GDM1 (cell line): ENCODE measurements at regions not wholly inside any gene's neighbourhood (a gene's known extent, or its start where the extent isn't known, plus 50 kb on each side); places are given as distances from the start of the nearest gene placed in this dataset.
"Not testable (repeated sequence)": the region's sequence is repeated elsewhere in the genome, so short reads cannot be mapped to it uniquely, and the experiment has no call there.

Experiments
- DNase-seq: peaks from one replicate; lab custom pipeline; 2025; lab: John Stamatoyannopoulos, UW

DNA sequence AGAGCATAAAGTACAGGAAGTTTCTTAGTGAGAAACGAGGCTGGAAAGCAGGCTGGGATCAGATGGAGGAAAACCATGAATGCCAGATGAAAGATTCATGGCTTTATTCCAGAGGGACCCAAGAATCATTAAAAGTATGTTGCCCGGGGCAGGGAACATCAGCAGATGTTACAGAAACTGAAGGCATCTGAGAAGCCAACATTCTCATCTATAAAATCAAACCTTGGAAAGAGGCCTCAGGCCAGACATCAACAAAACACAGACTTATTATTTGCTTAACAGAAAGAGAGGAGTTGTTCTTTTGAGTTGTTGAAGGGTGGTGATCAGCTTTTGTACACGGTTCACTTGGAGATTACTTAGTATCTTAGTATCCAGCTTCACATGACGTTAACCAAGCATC is 543.6 kb downstream of the RFC3 start:
- DNase-seq, result no peak

DNA sequence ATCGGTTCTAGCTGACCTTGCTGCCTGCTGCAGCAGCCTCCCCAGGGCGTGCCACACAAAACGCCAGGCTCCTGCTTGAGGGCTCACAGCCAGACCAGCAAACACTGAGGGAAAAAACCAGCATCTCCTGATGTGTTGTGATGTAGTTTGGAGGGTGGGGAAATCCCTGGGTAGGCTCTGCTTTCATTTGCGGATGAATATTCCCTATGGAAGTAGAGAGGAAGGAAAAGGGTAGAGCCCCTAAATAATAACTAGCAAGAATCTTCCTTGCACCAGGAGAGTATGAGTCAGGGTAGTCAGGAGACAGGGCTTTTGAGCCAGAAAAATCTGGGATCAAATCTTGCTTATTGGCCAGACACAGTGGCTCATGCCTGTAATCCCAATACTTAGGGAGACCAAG is 545.3 kb downstream of the RFC3 start:
- DNase-seq, result no peak

DNA sequence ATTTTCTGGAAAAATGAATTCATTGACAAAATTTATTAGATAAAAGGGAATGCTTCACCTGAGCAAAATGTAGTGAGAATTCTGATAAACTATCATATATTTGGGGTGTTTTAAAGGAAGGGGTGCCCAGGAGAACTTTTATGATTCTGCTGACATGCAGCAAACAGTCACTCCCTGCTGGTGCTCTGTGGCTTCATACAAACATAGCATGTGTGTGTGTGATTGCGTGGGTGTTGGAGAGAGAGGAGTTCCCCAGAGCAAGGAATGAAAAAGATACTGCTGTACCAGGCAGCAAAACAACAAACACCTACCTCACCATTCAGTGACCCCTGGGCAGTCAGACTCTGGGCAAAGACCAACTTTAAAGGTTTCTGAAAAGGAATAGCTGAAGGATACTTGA is 546.7 kb downstream of the RFC3 start:
- no peak for DNase-seq

DNA sequence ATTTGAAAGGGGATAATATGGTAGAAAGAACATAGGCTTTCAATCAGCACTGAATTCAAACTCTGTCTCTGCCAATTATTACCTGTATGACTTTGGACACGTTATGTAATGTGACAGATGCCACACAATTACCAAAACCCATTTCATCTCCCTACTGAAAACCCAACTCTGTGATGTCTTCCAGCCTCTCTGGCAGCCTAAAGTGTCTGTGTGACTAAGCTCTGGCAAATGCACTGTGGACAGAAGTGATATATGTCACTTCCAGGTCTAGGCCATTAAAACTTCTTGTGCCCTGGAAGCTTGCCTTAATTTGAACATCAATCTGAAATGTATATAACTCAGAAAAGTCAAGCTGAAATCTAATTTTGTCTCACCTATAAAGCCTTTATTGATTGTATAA is 552.0 kb downstream of the RFC3 start:
- DNase-seq, result no peak

DNA sequence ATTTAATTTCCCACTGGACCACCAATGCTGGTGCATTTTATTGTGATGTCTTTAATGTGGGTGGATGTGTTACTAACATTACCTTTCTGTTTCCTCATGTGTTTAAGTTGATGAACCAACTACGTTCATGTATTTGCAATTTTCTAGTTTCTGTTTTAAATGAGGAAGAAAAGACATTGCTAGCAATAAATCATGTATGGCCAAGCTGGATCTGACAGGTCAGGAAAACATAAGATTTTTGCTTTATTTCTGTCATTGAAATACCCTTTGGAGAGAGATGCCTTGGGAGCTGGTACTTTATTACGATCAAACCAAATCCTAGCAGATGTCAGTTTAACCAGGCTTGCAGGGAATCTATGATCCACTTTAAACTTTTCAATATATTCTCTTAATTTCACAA is 553.2 kb downstream of the RFC3 start:
- DNase-seq, result no peak

DNA sequence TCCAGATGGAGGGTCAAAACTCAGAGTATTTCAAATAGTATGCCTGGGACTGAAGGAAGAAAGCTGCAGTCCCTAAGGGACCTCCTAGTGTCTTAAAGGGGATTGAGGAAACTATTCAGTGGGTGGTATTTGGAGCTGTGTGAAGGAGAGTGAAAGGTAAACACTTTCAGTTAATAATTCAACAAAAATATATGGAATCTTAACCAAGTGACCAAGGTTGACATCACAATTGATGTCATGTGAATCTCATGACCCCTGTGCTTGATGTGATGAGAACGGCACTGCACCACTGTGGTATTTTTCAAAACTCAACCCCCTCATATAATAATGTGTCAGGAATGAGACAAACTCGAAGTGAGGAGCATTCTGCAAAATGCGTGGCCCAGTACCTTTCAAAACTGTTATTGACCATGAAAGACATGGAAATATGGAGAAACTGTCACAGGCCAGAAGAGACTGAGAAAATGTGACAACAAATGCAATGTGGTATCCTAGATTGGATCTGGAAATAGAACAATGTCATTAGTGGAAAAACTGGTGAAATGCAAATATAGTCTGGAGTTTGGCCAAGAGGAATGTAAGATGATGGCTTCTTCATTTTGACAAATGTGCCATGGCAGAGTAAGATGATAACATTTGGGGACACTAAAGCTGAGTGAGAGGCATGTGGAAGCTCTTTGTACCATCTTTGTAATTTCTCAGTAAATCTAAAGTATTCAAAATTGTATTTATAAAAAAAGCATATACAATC is 553.9 kb downstream of the RFC3 start:
- no peak for DNase-seq

DNA sequence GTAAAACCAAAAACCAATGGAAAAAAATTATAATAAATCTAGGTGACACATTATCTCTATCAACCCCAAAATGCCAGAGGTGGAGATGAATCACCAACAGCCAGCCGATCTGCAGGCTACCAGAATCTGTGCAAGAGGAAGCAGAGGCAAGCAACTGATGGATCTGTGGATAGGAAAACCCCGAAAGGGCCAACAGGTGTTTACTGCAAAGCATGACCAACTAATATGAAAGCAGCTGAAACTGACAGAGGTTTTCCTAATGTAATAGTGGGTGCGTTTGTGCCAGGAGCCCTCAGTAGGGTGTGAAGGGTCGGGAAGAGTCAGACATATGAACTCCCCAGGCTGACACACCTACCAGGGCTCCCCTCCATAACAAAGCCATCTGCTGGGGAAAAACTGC is 554.6 kb downstream of the RFC3 start:
- no peak for DNase-seq

DNA sequence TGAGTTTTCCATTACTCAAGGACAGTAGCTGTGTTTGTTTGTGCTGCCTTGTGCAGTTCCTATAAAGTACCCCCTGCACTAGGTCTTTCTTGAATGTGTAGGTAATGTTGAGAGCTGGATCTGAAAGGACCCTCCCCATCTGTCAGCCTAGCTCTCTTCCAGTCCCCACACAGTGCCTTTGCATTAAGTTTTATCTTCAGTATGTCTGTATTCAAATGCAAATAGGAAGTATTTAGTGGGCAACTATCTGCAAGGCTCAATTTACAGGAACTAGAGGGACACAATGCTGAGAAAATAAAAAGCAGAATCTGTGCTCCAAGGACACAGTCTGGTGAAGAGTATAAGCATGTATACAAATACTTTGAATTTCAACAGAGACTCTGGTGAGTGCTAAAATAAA is 558.5 kb downstream of the RFC3 start:
- DNase-seq, result no peak

DNA sequence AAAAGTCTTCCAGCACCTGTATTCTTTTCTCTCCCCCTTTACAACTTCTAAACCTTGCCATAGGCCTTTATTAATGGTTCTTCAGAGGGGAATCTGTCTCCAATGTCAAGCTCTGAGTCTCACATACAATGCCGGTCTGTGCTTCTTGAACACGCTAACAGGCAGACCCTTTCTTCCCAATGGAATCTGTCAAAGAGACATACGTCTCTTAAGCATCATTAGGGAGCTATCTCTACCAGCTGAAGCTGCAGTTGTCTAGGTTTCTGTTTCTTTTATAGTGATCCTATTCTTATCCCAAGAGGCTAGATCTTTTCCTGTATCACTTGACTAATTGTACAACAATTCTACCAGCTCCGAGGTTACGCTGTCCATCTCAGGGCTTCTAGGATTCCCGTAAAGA is 560.8 kb upstream of the NBEA start:
- DNase-seq, result no peak

DNA sequence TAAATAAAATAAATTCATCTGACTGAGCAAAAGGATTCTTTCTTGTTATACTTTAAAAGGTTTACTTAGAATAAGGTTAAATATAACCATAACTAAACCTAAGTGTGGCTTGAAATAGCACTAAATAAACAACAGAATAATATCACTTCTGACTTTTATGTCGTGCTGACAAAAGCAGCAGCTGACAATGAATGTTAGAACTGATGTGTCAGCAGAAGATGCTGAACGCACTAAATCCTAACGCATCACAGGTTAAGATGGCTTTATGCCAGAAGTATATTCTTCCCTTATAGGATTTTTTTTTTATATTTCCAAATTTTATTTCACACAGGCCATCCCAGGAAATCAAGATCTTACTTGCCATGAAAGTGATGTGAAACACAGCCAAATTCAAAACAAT is 558.3 kb upstream of the NBEA start:
- no peak for DNase-seq

DNA sequence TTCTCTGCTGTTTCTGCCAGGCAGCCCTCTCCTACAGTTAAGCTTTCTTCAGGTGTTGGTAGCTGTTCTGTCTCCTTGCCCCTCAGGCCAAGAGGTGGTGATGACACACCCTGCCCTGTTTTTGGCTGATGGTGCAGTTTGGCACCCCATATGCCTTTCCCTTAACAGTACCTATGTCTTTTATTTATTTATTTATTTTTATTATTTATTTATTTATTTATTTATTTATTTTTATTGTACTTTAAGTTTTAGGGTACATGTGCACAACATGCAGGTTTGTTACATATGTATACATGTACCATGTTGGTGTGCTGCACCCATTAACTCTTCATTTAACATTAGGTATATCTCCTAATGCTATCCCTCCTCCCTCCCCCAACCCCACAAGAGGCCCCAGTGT is 555.8 kb upstream of the NBEA start:
- DNase-seq, result not testable (repeated sequence)

DNA sequence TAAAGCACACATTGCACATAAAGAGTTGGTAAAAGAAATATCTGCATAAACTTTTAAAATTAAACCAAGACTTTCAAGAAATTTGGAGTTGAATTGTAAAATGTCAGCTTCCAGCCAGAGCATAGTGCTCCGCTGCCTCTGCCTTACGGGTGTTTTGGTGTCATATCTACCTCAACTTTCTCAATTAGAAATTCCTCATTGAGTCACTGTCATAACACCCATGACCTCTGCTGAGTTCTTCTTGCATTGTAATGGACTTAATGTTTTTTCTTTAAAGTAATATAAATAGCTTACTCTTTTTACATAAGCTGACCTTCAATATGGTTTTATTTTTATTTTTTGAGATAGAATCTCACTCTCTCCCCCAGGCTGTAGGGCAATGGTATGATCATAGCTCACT is 551.0 kb upstream of the NBEA start:
- no peak for DNase-seq

DNA sequence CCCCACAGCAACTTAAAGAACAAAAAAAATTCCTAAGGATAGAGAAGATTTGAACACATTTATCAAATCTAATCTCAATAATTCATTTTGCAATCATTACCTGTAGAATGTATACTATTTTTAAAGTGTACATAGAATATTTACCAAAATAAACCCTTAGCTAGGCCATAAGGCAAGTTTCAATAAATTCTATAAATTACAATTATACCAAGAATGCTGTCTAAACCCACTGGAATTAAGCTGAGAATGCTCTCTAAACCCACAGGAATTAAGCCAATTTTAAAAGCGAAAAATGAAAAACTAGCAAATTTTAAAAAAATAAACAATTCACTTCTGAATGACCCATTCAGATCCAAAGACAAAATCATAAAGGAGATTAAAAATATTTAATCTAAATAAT is 540.4 kb upstream of the NBEA start:
- no peak for DNase-seq

DNA sequence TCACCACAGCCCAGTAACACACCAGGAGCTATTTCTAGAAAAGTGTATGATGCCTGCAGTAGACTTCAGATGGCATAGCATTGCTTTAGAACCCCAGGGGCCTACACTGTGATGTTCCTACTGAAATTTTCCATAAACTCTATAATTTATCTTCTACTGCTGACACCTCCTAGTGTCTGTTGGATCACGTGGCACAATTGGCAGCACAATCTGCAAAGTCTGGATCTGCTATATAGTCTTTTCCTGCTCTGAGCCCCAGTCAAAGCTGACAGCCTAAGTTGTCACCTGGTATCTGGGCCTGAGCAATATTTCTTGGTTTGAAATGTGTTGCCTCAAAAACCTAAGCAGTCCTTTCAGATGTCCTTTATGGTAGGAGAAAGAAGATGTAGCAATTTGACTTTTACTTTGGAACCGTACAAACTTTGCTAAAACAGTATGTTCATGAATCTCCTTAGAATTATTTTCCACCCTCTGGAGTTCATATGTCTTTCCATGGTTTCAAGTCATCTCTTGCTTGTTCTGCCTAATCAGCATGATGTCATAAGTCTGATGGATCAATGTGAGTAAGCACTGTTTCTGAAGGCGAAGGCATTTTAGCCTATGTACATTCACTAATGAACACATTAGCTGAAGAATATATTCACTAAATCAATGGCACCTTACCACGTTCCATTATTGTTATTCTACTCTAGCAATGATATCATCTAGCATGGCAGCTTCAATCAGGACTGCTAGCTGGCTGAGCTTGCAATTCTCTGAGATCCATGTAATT is 536.5 kb upstream of the NBEA start:
- no peak for DNase-seq

DNA sequence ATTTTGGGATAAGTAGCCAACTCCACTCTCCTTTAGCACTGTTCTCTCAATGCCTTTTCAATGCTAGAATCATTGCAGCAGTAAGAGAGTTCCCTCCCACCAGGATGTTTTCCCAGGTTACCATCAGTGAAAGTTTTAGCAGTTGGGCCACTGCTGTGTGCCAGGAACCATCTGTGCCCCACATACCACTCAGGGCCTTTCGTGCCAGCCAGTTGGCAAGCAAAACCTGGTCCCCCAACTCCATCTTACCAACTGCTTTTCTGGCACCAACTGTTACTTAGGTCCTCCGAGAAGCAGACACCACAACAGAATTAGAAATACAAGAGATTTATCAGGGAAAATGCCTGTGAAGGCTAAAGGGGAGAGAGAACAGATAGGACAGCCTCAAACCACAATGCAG is 533.4 kb upstream of the NBEA start:
- DNase-seq, result no peak

DNA sequence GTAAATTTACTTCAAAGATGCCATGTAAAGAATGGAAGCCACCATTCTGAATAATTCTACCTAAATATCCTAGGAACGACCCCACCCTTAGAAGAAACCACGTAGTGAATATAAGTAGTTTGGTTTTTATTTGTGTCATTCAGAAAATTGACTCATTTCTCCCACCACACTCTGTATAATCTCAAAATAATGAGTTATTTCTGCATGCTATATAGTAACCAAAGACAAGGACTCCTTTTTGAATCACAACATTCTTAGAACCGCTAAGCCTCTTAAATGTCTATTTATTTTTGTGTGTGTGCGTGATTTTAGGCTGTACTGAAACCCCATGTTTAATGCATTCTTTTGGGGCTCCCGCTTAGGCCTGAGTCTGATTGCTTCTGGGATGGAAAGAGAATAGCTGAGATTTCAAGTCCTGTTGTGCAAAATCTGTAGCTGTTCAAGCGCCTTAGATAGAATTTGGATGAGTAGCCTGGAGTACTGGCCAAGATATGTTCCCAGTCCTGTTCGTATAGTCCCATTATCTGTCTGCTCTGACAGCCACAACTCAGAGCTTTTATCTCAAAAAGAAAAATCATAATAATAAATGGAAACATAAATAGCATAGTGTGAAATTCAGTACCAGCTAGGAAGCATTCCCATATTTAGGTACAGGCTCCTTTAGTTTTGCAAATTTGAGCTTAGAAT is 532.4 kb upstream of the NBEA start:
- no peak for DNase-seq

DNA sequence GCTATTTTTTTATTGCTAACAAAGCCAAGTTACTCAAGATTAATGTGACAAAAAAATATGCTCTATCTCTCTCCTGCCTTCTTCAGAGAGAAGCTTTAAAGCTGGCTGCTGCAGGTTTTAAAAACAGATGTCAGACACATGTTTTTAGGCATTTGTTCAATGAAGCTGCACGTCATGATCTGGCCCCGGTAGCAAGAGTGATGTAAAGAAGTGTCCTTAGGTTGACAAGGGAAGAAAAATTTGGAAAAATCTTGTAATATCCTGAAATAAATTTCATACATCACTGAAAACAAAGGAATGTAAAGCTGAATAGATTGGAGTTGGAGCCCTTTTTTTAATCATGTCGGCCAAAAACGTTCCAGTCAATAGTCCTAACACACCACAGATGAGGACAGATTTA is 531.4 kb upstream of the NBEA start:
- DNase-seq, result no peak

DNA sequence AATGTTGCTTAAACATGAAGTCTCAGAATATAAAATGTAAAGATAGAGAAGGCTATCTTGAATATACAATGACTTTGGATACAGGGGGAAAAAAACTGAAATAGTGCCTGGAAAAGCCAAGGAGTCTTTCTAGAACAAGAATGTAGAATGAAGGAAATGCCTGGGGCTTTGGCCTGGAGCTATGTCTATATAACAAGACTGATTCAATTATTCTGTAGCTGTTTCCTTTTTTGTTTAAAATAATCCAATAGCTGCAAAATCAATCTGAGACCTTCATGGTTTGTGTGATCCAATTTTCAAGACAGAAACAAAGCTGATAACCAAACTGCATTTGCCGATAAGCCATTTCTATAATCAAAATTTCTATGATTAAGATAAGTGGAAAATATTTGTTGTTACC is 530.9 kb upstream of the NBEA start:
- no peak for DNase-seq

DNA sequence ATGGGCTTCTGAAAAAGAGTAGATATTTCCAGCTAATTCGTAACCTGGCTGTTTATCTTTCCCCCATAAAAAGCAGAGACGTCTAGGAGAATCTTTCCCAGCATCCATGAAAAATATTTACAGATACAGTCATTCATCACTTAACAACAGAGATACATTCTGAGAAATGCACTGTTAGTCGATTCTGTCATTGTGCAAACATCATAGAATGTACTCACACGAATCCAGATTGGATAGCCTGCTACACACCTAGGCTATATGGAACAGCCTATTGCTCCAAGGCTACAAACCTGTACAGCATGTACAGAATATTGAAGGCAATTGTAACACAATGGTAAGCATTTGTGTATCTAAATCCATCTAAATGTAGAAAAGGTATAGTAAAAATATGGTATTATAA is 530.2 kb upstream of the NBEA start:
- no peak for DNase-seq

DNA sequence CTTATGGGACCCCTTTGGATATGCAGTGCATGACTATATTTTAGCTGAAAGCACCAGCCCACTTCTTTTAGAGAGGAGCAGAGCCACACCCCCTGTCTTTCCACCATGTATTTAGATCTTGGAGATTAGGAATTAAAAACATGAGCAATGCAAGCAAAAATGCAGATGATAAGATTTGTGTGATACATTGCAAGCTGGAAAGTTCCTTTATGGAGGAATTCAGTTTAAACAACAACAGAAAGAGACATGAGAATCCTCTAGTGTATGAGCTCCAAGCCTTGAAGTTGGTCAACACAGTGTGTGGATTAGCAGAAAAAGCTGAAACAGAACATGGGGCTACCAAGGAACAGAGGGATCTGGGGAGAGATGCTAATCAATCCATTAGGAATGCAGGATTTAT is 529.8 kb upstream of the NBEA start:
- DNase-seq, result no peak

DNA sequence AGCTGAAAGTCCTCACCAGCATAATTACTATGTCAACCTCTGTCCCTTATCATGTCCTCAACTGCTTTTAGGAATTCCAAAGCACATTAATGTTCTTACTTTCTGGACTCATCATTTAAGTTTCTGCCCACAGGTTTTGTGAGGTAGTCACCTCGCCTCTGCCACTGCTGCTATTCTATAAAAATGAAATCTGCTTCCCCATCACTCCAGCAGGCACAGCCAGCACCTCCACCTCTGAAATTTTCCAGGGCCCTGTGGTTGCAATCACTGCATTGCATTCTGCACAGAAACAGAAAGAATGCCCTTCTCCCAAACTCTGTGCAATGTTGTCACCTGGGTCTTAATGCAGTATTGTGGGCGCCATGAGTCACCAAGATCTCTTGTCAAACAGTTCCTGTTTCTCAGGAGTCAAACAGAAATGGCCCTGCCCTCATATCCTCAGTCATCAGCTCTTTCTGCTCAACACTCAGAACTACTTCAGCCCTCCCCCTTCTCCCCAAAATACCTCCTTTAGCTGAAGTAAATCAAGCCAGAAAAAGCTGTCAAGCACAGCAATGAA is 529.2 kb upstream of the NBEA start:
- DNase-seq, result no peak

DNA sequence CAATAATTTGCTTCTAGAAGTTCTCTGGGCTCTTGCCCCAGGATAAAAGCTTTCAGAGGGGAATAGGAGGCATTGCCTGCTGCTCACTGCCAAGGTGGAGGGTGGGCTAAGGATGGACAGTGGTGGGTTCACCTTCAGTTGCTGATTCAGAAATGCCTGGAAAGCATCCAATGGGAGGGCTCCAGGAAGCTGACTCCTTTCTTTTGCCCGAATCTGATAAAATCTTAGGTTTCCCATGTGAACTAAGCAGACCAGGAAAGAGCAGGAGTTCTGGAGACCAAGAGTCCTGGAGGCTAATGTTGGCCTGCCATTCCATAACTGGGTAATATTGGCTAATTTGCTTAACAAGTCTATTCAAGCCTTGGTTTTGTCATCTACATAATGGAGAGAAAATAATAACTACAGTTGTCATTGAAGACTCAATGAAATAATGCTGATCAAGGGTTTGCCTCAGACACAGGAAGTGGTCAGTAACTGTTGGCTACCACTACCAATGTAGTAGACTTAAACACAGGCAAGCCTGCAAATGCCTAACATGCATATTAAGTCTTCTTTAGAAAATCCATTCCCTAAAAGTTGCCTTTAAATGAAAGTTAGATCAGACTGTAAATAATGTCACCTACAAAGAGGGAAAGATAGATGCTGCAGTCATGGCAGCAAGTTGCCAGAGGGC is 528.4 kb upstream of the NBEA start:
- DNase-seq, result no peak
